GM18499 (cell line): ENCODE measurements at regions not wholly inside any gene's neighbourhood (a gene's known extent, or its start where the extent isn't known, plus 50 kb on each side); places are given as distances from the start of the nearest gene placed in this dataset.

Source experiments
- ATAC-seq: cut with Tn5 transposase; IDR thresholded peaks from one replicate; pipeline ENCODE4 v1.9.1; 2021; ENCODE audit warnings: moderate number of reproducible peaks; ENCODE audit not compliant: insufficient read depth, unreplicated experiment

GRCh38 chr13:61760102-61760501 is 344.5 kb upstream of the PCDH20 start:
- ATAC-seq, result no peak

- ATAC-seq, result no peak
These were observed 340.4 kb upstream of the PCDH20 start for GRCh38 chr13:61756031-61756430.

GRCh38 chr13:61751039-61751438 is 335.4 kb upstream of the PCDH20 start:
- no peak for ATAC-seq

GRCh38 chr13:61738236-61738750 is 322.6 kb upstream of the PCDH20 start:
- no peak for ATAC-seq

GRCh38 chr13:61734683-61735082 is 319.0 kb upstream of the PCDH20 start:
- no peak for ATAC-seq

- no peak for ATAC-seq
These were observed 312.8 kb upstream of the PCDH20 start for GRCh38 chr13:61728471-61728870.

- no peak for ATAC-seq
These were observed 312.1 kb upstream of the PCDH20 start for GRCh38 chr13:61727767-61728166.

GRCh38 chr13:61725806-61726205 is 310.2 kb upstream of the PCDH20 start:
- ATAC-seq, result no peak

GRCh38 chr13:61722119-61722518 is 306.5 kb upstream of the PCDH20 start:
- no peak for ATAC-seq

- no peak for ATAC-seq
These were observed 297.0 kb upstream of the PCDH20 start for GRCh38 chr13:61712621-61713020.

- ATAC-seq, result no peak
These were observed 293.6 kb upstream of the PCDH20 start for GRCh38 chr13:61709258-61709657.

GRCh38 chr13:61706899-61707298 is 291.2 kb upstream of the PCDH20 start:
- ATAC-seq, result no peak

GRCh38 chr13:61700620-61701019 is 285.0 kb upstream of the PCDH20 start:
- ATAC-seq, result no peak

GRCh38 chr13:61700181-61700580 is 284.5 kb upstream of the PCDH20 start:
- no peak for ATAC-seq

- ATAC-seq, result no peak
These were observed 281.0 kb upstream of the PCDH20 start for GRCh38 chr13:61696676-61697075.

GRCh38 chr13:61695147-61695546 is 279.5 kb upstream of the PCDH20 start:
- ATAC-seq, result no peak

GRCh38 chr13:61692691-61693090 is 277.0 kb upstream of the PCDH20 start:
- no peak for ATAC-seq

GRCh38 chr13:61685682-61686012 is 270.0 kb upstream of the PCDH20 start:
- ATAC-seq, result no peak

- no peak for ATAC-seq
These were observed 269.5 kb upstream of the PCDH20 start for GRCh38 chr13:61684976-61685681.

GRCh38 chr13:61672756-61673155 is 257.1 kb upstream of the PCDH20 start:
- ATAC-seq, result no peak

GRCh38 chr13:61670384-61671161 is 254.9 kb upstream of the PCDH20 start:
- no peak for ATAC-seq
